ENCODE measurements at regions not wholly inside any gene's neighbourhood (a gene's known extent, or its start where the extent isn't known, plus 50 kb on each side); places are given as distances from the start of the nearest gene placed in this dataset.

DNA sequence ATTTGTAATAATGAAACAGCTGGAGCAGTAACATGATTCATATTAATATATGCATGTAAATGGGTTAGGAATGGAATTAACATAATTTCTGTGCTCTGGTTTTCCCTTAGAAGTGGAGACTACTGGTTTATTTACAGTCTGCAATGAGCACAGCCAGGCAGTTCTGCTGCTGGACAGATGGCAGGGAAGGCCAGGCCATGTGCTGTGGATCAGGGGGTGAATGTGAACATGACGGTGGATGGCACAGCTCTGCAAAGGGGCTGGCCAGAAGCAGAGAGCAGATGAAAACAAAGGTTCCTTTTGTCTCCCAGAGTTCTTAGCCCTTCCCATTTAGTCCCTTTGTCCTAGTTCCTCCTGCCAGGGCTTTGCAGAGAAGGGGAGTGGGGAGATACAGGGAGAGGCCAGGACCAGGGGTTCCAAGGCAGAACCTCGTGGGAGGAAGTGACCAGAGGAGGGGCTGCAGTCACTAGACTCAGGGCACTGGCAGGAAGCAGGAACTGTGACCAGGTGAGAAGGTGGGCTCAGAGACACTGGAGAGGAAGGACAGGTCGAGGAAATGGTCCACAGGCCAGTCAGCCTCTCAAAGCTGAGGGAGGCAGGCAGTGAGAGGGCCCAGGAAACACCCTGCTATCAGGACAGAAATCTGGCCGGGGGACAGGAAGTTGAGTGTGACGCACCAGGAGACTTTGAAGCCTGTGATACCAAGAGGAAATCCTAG lies 112.9 kb upstream of the ATP8B1 start:
- H3K4me3 Mint-ChIP-seq: no peak overlapping the region
- DNase-seq: no peak
- no peak overlapping the region for H3K27ac Mint-ChIP-seq
- H3K4me1 Mint-ChIP-seq (ENCODE audit: low read depth): peaks cover 11% of the 10 kb centered on the region
- no peaks in the 10 kb centered on the region for H3K9me3 Mint-ChIP-seq
- H3K27me3 Mint-ChIP-seq: peaks cover 17% of the 10 kb centered on the region
- H3K36me3 Mint-ChIP-seq (ENCODE audit: low read depth): no peaks in the 10 kb centered on the region

DNA sequence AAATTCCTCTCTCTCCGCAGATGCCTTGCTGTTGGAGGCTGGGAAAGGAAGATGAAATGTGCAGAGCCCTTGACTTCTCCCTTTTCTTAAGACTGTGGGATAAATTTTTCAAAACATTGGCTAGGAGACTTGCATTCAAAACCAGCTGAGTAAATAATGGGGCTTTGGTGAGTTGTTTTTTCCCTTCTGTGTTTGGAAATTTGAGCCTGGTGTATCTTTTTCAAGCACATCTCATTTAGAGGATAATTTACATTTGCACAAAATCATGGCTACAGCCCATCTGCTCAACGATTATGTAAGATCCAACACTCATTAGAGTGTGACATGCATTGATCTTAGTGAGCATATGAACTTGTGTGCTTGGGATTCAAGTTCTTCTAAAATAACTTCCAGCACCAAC lies 112.1 kb upstream of the ATP8B1 start:
- H3K36me3 Mint-ChIP-seq (ENCODE audit: low read depth): no peaks in the 10 kb centered on the region
- H3K4me1 Mint-ChIP-seq (ENCODE audit: low read depth): peaks cover 11% of the 10 kb centered on the region
- no peak for DNase-seq
- no peaks in the 10 kb centered on the region for H3K9me3 Mint-ChIP-seq
- no peak overlapping the region for H3K27ac Mint-ChIP-seq
- H3K4me3 Mint-ChIP-seq: no peak overlapping the region
- H3K27me3 Mint-ChIP-seq: peaks cover 14% of the 10 kb centered on the region

DNA sequence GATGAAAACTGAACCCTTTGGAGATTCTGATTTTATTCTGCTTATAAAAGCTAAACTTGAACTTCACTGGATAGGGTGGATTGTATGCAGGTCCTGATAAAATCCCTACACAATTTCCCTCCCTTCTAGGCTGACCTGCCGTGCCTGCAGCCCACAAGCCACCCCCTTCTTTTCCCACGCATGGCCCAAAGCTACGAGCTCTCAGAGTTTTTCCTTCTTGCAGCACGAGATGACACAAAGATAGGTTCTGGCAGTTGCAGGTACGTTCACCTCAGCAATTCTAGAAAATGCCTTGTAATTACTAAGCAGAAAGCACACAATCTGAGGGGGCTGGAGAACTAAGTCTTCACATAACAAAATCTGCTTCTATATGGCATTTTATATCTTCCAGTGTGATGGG lies 110.6 kb upstream of the ATP8B1 start:
- H3K27ac Mint-ChIP-seq: no peak overlapping the region
- H3K27me3 Mint-ChIP-seq: peaks cover 12% of the 10 kb centered on the region
- DNase-seq: no peak
- H3K36me3 Mint-ChIP-seq (ENCODE audit: low read depth): no peaks in the 10 kb centered on the region
- peaks cover 11% of the 10 kb centered on the region for H3K4me1 Mint-ChIP-seq (ENCODE audit: low read depth)
- no peaks in the 10 kb centered on the region for H3K9me3 Mint-ChIP-seq
- H3K4me3 Mint-ChIP-seq: no peak overlapping the region

DNA sequence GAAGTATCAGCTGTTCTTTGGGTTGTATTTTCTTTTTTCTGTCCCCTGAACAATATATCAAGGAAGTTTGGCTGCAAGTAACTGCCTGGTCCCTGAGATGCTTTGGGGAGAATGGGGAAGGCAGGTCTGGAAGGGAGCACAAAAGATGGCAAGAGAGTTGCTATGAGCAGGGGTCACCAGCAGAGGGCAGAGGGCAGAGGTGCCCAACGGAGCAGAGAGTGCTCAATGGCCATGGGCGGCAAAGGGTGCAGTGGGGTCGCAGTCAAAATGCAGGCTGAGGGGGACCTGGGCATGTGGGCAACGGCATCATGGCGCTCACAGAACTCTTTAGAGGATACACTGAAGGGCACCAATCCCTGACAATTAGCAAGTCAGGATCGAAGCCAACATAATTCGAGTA lies 107.7 kb upstream of the ATP8B1 start:
- H3K4me1 Mint-ChIP-seq (ENCODE audit: low read depth): peaks cover 4% of the 10 kb centered on the region
- H3K9me3 Mint-ChIP-seq: no peaks in the 10 kb centered on the region
- no peaks in the 10 kb centered on the region for H3K36me3 Mint-ChIP-seq (ENCODE audit: low read depth)
- H3K4me3 Mint-ChIP-seq: no peak overlapping the region
- H3K27ac Mint-ChIP-seq: no peak overlapping the region
- DNase-seq: no peak
- H3K27me3 Mint-ChIP-seq: peaks cover 16% of the 10 kb centered on the region

DNA sequence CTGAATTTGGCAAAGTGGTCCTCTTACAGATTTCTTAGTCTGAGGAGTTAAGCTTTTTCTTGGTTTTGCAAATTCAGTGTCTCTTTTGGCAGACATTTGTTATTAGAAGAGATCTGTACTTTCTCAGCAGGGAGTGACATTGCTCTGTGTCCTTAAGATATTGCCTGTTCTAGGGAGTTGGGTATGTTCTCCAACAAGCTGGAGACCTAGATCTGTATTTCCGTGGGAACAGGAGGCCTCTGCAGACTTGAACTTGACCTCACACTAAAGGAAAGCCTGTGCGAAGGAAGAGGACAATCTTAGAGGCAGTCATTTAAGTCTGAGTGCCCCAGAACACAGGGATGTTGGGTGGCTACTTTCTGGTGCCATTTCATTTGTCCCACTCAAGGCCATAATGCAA lies 107.0 kb upstream of the ATP8B1 start:
- H3K9me3 Mint-ChIP-seq: no peaks in the 10 kb centered on the region
- H3K4me1 Mint-ChIP-seq (ENCODE audit: low read depth): no peaks in the 10 kb centered on the region
- no peaks in the 10 kb centered on the region for H3K36me3 Mint-ChIP-seq (ENCODE audit: low read depth)
- DNase-seq: no peak
- H3K4me3 Mint-ChIP-seq: no peak overlapping the region
- H3K27me3 Mint-ChIP-seq: peaks cover 12% of the 10 kb centered on the region
- H3K27ac Mint-ChIP-seq: no peak overlapping the region

DNA sequence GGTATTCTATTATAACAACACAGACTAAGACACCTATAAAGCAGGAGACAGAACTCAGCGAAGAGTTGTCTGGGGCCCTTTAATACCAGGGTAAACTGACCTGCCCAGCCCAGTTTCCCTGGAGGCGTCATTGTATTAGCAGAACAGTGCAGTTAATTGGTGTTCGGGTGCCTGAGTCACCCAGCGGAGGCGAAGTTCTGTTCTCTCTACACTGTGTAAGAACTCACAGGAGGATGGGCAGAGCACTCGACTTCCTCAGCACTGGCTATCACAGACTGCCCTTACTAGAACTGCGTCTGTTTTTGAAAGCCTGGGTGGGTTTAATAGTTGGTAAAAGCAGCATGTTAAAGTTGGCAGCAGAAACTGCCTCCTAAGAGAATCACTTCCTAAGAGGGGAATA lies 106.5 kb upstream of the ATP8B1 start:
- peaks cover 12% of the 10 kb centered on the region for H3K27me3 Mint-ChIP-seq
- no peaks in the 10 kb centered on the region for H3K9me3 Mint-ChIP-seq
- no peaks in the 10 kb centered on the region for H3K4me1 Mint-ChIP-seq (ENCODE audit: low read depth)
- no peaks in the 10 kb centered on the region for H3K36me3 Mint-ChIP-seq (ENCODE audit: low read depth)
- DNase-seq: no peak
- no peak overlapping the region for H3K27ac Mint-ChIP-seq
- no peak overlapping the region for H3K4me3 Mint-ChIP-seq

DNA sequence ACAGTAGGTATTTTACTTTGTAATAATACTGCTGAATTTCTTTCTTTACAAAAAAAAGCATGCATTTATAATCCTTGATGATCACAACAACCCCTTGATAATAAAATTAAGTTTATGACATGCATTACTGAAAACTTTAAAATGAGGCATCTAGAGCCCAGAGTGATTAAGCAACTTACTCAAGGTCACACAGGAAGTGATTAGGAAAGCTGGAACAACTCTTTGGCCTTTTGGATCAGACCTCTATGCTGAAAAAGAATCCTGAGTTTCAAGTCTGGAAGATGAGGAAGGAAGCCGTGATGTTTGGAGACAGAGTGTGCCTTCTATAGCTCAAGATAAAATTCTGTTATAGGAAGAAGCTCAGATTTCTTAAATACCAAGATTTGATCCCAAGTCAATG lies 105.0 kb upstream of the ATP8B1 start:
- no peak overlapping the region for H3K4me3 Mint-ChIP-seq

DNA sequence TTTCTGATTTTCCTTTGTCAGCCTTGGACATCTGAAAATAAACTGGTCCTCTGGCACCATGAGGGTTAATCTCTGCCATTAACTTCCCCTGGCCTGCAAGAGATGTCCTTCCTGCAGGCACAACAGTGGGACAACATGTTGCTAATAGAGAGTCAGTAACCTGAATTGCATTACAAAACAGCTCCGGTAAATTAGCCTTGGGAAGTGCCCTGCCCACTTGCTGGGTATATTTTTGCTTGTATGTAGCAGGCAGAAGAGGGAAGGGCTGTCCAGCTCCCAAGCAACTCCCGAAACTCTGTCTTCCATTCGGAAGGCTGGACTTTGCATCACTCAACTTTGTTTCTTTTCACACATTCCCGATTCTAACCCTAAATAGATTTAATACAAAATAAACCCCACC lies 104.4 kb upstream of the ATP8B1 start:
- no peak for DNase-seq
- peaks cover 15% of the 10 kb centered on the region for H3K27me3 Mint-ChIP-seq
- no peaks in the 10 kb centered on the region for H3K36me3 Mint-ChIP-seq (ENCODE audit: low read depth)
- no peak overlapping the region for H3K27ac Mint-ChIP-seq
- H3K4me3 Mint-ChIP-seq: no peak overlapping the region
- H3K9me3 Mint-ChIP-seq: no peaks in the 10 kb centered on the region
- H3K4me1 Mint-ChIP-seq (ENCODE audit: low read depth): no peaks in the 10 kb centered on the region

More for the DNA sequence above, 105.0 kb upstream of the ATP8B1 start:
- no peaks in the 10 kb centered on the region for H3K4me1 Mint-ChIP-seq (ENCODE audit: low read depth)
- no peak overlapping the region for H3K27ac Mint-ChIP-seq
- H3K36me3 Mint-ChIP-seq (ENCODE audit: low read depth): no peaks in the 10 kb centered on the region
- peaks cover 12% of the 10 kb centered on the region for H3K27me3 Mint-ChIP-seq
- H3K9me3 Mint-ChIP-seq: no peaks in the 10 kb centered on the region
- no peak for DNase-seq

DNA sequence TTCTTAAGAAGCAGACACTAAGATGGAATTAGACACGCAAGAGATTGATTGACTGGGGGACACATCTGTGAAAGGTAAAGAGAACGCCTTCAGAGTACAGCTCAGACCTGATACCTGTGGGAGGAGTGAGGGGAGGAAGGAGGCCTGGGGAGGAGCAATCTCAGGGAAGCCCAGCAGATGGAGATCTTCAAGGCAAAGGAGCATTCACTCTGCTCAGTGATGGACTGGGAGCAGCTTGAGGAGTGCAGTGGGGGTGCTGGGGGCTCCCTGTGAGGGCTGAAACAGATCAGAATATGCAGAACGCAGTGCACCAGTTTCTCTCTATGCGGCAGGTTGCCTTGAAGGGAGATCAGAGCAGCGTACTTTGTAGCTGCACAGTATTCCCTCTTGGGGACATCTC lies 103.7 kb upstream of the ATP8B1 start:
- Mint-ChIP-seq H3K4me1 (ENCODE audit: low read depth) (no peaks in the 10 kb centered on the region), H3K27me3 (peaks cover 15% of the 10 kb centered on the region), H3K4me3 (no peak overlapping the region), H3K9me3 (no peaks in the 10 kb centered on the region), H3K36me3 (ENCODE audit: low read depth) (no peaks in the 10 kb centered on the region), H3K27ac (no peak overlapping the region)
- DNase-seq: no peak

DNA sequence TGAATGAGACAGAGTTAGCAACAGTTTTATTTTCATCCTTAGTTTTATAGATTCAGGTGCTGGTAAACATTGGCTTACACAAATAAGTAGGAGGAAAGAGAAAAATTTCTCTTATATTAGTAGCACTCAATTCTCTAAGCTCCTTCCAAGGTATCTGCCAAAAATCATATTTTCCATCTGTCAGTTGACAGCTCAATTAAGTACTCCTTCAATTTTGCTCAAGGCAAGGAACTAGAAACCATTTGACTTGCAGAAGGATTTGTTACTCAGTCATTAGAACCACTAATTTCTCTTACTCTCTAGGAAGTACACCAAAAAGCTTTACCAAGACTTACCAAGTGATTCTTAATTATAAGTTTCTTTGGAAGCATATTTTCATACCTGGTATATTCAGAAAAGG lies 101.4 kb upstream of the ATP8B1 start:
- H3K4me3 Mint-ChIP-seq: no peak overlapping the region
- DNase-seq: no peak
- no peaks in the 10 kb centered on the region for H3K4me1 Mint-ChIP-seq (ENCODE audit: low read depth)
- no peak overlapping the region for H3K27ac Mint-ChIP-seq
- H3K27me3 Mint-ChIP-seq: peaks cover 15% of the 10 kb centered on the region
- no peaks in the 10 kb centered on the region for H3K9me3 Mint-ChIP-seq
- no peaks in the 10 kb centered on the region for H3K36me3 Mint-ChIP-seq (ENCODE audit: low read depth)

DNA sequence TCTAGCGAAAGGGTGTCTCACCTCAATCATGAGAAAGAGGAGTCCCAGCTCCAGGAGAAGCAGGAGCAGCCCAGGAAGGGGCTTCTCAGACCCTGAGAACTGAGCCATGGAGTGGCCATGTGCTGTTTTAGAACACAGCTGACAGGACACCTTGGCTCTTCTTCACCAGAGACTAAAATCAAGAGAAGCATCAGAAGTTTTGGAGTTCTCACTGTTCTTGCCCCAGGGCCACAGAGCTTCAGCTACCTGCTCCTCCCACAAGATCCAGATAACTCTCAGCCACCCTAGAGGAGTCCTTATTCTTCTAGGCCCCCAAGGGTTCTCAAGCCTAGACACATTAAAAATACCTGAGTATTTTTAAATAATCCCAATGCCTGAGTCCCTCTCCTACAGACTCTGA lies 99.6 kb upstream of the ATP8B1 start:
- no peak for DNase-seq
- H3K4me1 Mint-ChIP-seq (ENCODE audit: low read depth): no peaks in the 10 kb centered on the region
- no peak overlapping the region for H3K4me3 Mint-ChIP-seq
- H3K9me3 Mint-ChIP-seq: no peaks in the 10 kb centered on the region
- H3K27me3 Mint-ChIP-seq: peaks cover 18% of the 10 kb centered on the region
- H3K27ac Mint-ChIP-seq: no peak overlapping the region
- H3K36me3 Mint-ChIP-seq (ENCODE audit: low read depth): no peaks in the 10 kb centered on the region

DNA sequence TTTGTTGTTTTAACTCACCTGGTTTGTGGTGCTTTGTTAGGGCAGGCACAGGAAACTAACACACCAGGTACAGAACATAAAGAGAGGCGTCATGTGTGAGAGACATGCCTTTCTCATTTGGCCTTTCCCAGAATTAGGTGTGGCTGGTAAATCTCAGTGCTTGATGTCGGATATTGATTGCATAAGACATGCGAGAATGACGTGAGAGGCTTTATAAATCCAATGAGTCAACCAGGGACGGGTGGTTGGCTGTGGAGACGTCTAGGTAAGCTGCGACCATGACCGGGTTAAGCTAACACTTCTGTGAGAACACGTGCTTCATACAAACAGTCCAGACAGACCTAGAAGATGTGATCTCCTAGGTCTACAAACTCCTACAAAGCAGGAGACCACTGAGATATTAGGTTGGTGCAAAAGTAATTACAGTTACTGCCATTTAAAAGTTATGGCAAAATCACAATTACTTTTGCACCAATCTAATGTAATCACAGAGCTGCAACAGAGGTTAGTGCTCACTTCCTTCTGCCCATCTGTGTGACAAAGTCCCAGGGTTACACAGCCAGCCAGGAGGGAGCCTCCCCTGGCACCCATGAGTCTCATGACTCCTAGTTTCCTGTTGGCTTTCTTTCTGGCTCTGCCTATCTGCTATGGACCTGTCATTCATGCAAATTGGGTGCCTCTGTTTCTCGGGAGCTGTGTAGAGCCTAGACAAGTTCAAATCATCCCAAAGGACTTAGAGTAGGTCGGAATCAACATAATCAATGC lies 98.9 kb upstream of the ATP8B1 start:
- no peaks in the 10 kb centered on the region for H3K9me3 Mint-ChIP-seq
- H3K27ac Mint-ChIP-seq: no peak overlapping the region
- no peaks in the 10 kb centered on the region for H3K4me1 Mint-ChIP-seq (ENCODE audit: low read depth)
- no peak for DNase-seq
- H3K27me3 Mint-ChIP-seq: peaks cover 18% of the 10 kb centered on the region
- no peaks in the 10 kb centered on the region for H3K36me3 Mint-ChIP-seq (ENCODE audit: low read depth)
- no peak overlapping the region for H3K4me3 Mint-ChIP-seq

DNA sequence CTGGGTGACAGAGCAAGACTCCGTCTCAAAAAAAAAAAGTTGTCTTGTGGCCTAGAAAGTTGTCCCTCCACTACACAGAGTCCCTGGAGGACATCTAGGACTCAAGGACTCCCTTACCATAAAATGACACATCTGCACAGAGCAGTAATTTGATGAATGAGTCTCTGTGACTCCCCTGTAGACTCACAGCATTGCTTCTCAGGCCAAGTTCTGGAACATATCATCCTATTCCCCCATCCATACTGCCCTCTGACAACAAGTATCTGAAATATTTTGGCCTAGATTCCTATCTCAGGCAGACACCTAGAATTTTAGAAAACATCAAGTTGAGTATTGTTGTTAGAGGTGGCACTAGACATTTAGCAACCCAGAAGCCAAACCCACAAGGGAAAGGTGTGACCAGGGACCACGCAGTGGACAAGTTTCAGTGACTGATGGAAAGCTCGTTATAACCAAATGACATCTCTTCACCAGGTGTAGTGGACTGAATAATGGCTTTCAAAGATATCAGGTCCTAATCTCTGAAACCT lies 97.9 kb upstream of the ATP8B1 start:
- H3K27me3 Mint-ChIP-seq: peaks cover 10% of the 10 kb centered on the region
- no peak overlapping the region for H3K4me3 Mint-ChIP-seq
- no peaks in the 10 kb centered on the region for H3K9me3 Mint-ChIP-seq
- no peaks in the 10 kb centered on the region for H3K36me3 Mint-ChIP-seq (ENCODE audit: low read depth)
- DNase-seq: no peak
- no peak overlapping the region for H3K27ac Mint-ChIP-seq
- H3K4me1 Mint-ChIP-seq (ENCODE audit: low read depth): no peaks in the 10 kb centered on the region

DNA sequence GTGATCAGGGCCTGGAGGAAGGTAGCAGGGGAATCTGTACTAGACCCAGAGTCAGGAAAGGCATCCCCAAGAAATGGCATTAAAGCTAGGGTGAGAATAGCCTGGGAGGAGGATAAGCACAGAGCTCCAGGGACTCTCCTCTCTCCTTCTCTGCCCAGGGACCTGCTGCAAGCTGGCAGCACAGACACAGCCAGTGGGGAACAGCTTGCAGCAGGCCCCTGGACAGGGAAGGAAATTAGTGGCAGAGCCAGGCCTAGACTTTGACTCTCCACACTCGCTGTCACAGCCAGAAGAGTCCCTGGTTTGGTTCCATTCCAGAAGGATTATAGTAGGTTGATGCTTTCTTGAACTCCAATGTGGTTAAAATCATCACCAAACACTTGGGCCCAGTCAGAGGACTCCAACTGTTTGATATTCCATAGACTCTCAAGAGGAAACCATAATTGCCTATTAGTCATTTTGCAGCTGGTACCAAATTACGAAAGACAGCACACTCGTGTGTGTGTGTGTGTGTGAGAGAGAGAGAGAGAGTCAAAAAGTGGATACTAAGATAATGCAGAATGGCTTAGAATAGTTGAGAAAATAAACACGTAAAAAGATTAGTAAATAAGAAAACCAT lies 95.5 kb upstream of the ATP8B1 start:
- Mint-ChIP-seq H3K27ac (no peak overlapping the region), H3K4me1 (ENCODE audit: low read depth) (no peaks in the 10 kb centered on the region), H3K4me3 (no peak overlapping the region), H3K36me3 (ENCODE audit: low read depth) (no peaks in the 10 kb centered on the region), H3K9me3 (no peaks in the 10 kb centered on the region), H3K27me3 (peaks cover 6% of the 10 kb centered on the region)
- DNase-seq: no peak

DNA sequence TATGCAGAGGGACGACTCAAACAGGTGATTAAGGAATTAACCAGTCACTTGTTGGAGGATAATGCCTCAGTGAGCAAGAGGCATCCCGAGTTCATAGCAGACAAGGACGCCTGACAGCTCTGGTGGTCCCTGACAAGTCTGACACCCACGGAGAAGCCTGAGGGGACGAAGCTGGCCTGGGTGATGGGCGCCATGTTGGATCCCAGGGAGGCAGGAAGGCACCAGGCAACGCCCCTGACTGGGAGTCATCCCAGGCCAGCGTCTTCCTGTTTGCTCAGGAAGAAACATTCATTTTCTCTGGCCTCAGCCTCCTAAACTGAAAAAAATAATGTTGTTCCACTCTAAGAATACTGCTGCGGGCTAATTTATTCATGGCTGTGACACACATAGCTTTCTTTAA lies 92.1 kb upstream of the ATP8B1 start:
- Mint-ChIP-seq H3K27me3 (peaks cover 2% of the 10 kb centered on the region), H3K36me3 (ENCODE audit: low read depth) (no peaks in the 10 kb centered on the region), H3K4me1 (ENCODE audit: low read depth) (no peaks in the 10 kb centered on the region), H3K9me3 (no peaks in the 10 kb centered on the region), H3K4me3 (no peak overlapping the region), H3K27ac (no peak overlapping the region)
- no peak for DNase-seq
